ENCODE measurements at regions not wholly inside any gene's neighbourhood (a gene's known extent, or its start where the extent isn't known, plus 50 kb on each side); places are given as distances from the start of the nearest gene placed in this dataset.

- no peak for DNase-seq
Observed at GRCh38 chr2:6359964-6360363, 505.7 kb downstream of the CMPK2 start.

GRCh38 chr2:6362671-6363450 is 502.8 kb downstream of the CMPK2 start:
- no peak for DNase-seq

- DNase-seq: no peak
Observed at GRCh38 chr2:6368281-6368680, 497.4 kb downstream of the CMPK2 start.

- no peak for DNase-seq
Observed at GRCh38 chr2:6369266-6369665, 496.4 kb downstream of the CMPK2 start.

GRCh38 chr2:6370753-6371551 is 494.8 kb downstream of the CMPK2 start:
- no peak for DNase-seq

- no peak for DNase-seq
Observed at GRCh38 chr2:6372317-6372901, 493.3 kb downstream of the CMPK2 start.

GRCh38 chr2:6381326-6381725 is 484.4 kb downstream of the CMPK2 start:
- DNase-seq: no peak

GRCh38 chr2:6384341-6384740 is 481.4 kb downstream of the CMPK2 start:
- DNase-seq: no peak

- DNase-seq: no peak
Observed at GRCh38 chr2:6392354-6392753, 473.4 kb downstream of the CMPK2 start.

- DNase-seq: no peak
Observed at GRCh38 chr2:6392966-6393365, 472.7 kb downstream of the CMPK2 start.

- no peak for DNase-seq
Observed at GRCh38 chr2:6393819-6394218, 471.9 kb downstream of the CMPK2 start.

- no peak for DNase-seq
Observed at GRCh38 chr2:6394276-6394675, 471.4 kb downstream of the CMPK2 start.

GRCh38 chr2:6398421-6398820 is 467.3 kb downstream of the CMPK2 start:
- DNase-seq: no peak

- DNase-seq: no peak
Observed at GRCh38 chr2:6401301-6401700, 464.4 kb downstream of the CMPK2 start.

- DNase-seq: no peak
Observed at GRCh38 chr2:6408057-6408456, 457.6 kb downstream of the CMPK2 start.

- no peak for DNase-seq
Observed at GRCh38 chr2:6410313-6410712, 455.4 kb downstream of the CMPK2 start.

GRCh38 chr2:6412533-6413091 is 453.1 kb downstream of the CMPK2 start:
- no peak for DNase-seq

GRCh38 chr2:6417050-6417449 is 448.7 kb downstream of the CMPK2 start:
- DNase-seq: no peak

GRCh38 chr2:6418291-6418690 is 447.4 kb downstream of the CMPK2 start:
- DNase-seq: no peak

GRCh38 chr2:6421138-6421730 is 444.5 kb downstream of the CMPK2 start:
- DNase-seq: no peak

GRCh38 chr2:6421888-6422287 is 443.8 kb downstream of the CMPK2 start:
- no peak for DNase-seq

- DNase-seq: no peak
Observed at GRCh38 chr2:6423157-6423556, 442.6 kb downstream of the CMPK2 start.

GRCh38 chr2:6423944-6424343 is 441.8 kb downstream of the CMPK2 start:
- no peak for DNase-seq
